BLaER1 treated with 17β-estradiol and CSF1 and Interleukin-3, amounts not matched to agents 10 nM and 100 nM (cell line): ENCODE measurements at regions not wholly inside any gene's neighbourhood (a gene's known extent, or its start where the extent isn't known, plus 50 kb on each side); places are given as distances from the start of the nearest gene placed in this dataset.
"Not testable (repeated sequence)": the region's sequence is repeated elsewhere in the genome, so short reads cannot be mapped to it uniquely, and the experiment has no call there.

Experiments
- H3K27ac ChIP-seq, 11 experiments: shearing (Covaris generic); formaldehyde crosslinking; 2 replicates each; pipeline ENCODE4 v1.8.1; 2022
- H3K27me3 ChIP-seq, 11 experiments: shearing (Covaris generic); formaldehyde crosslinking; 2 replicates each; pipeline ENCODE4 v1.8.1; 2022
- H3K36me3 ChIP-seq, 11 experiments: shearing (Covaris generic); formaldehyde crosslinking; 2 replicates each; pipeline ENCODE4 v1.8.1; 2022
- H3K4me1 ChIP-seq, 10 experiments: shearing (Covaris generic); formaldehyde crosslinking; 2 replicates each; pipeline ENCODE4 v1.8.1; 2022
- H3K4me2 ChIP-seq, 11 experiments: shearing (Covaris generic); formaldehyde crosslinking; 2 replicates each; pipeline ENCODE4 v1.8.1; 2022
- H3K4me3 ChIP-seq, 10 experiments: shearing (Covaris generic); formaldehyde crosslinking; 2 replicates each; pipeline ENCODE4 v1.8.1; 2022
- H3K9ac ChIP-seq, 11 experiments: shearing (Covaris generic); formaldehyde crosslinking; 2 replicates each; pipeline ENCODE4 v1.8.1; 2022
- H3K9me3 ChIP-seq, 11 experiments: shearing (Covaris generic); formaldehyde crosslinking; replicated peaks in 1 of 11; 2 replicates each; pipeline ENCODE4 v1.8.1; 2022
- H4K20me1 ChIP-seq, 11 experiments: shearing (Covaris generic); formaldehyde crosslinking; 2 replicates each; pipeline ENCODE4 v1.8.1; 2022
- Cebpa-rat ChIP-seq, 11 experiments: shearing (Covaris generic); IDR thresholded peaks; 2 replicates each; pipeline ENCODE4 v1.8.1; 2022

- H3K36me3 ChIP-seq, H3K4me2 ChIP-seq, H3K9ac ChIP-seq, H3K4me3 ChIP-seq, H4K20me1 ChIP-seq, H3K27me3 ChIP-seq, H3K27ac ChIP-seq: not testable (repeated sequence)
- TF ChIP-seq Cebpa-rat (IDR thresholded peaks at IDR 0.05): 0 out of 22 replicates have a peak, but pooled peaks of 1 of the 11 experiments have one; percentile 12
- Histone ChIP-seq H3K9me3 (peaks cover 0 to 15% (median 0%) of the 10 kb centered on the region in 11 experiments; a peak in 3 of 22 replicates), H3K4me1 (peaks cover 5 to 13% (median 12%) of the 10 kb centered on the region in 10 experiments; a peak in 18 of 20 replicates)
Measured at GRCh38 chr7:24439104-24439503, 134.1 kb upstream of the PALS2 start.

- no peak overlapping the region for H3K9ac ChIP-seq
- H3K27me3 ChIP-seq: no peaks in the 10 kb centered on the region
- peaks cover 5 to 13% (median 12%) of the 10 kb centered on the region in 10 experiments; a peak in 18 of 20 replicates for H3K4me1 ChIP-seq
- peaks cover 0 to 12% (median 0%) of the 10 kb centered on the region in 11 experiments; a peak in 3 of 22 replicates for H3K9me3 ChIP-seq
- no peaks in the 10 kb centered on the region for H4K20me1 ChIP-seq
- no peaks in the 10 kb centered on the region for H3K36me3 ChIP-seq
- H3K4me3 ChIP-seq: no peak overlapping the region
- H3K27ac ChIP-seq: no peak overlapping the region
- no peak overlapping the region for H3K4me2 ChIP-seq
- no peak for TF ChIP-seq Cebpa-rat (IDR thresholded peaks at IDR 0.05)
Measured at GRCh38 chr7:24440892-24441291, 132.4 kb upstream of the PALS2 start.

GRCh38 chr7:24441314-24442027 lies 131.8 kb upstream of the PALS2 start:
- no peaks in the 10 kb centered on the region for H3K36me3 ChIP-seq
- no peak overlapping the region for H3K4me3 ChIP-seq
- no peak overlapping the region for H3K27ac ChIP-seq
- peaks cover 5 to 13% (median 12%) of the 10 kb centered on the region in 10 experiments; a peak in 18 of 20 replicates for H3K4me1 ChIP-seq
- TF ChIP-seq Cebpa-rat (IDR thresholded peaks at IDR 0.05): no peak
- no peak overlapping the region for H3K9ac ChIP-seq
- H3K9me3 ChIP-seq: peaks cover 0 to 6% (median 0%) of the 10 kb centered on the region in 11 experiments; a peak in 2 of 22 replicates
- no peaks in the 10 kb centered on the region for H3K27me3 ChIP-seq
- H4K20me1 ChIP-seq: no peaks in the 10 kb centered on the region
- peak overlapping the region in 7 of 11 experiments; percentile 5 to 59 (median 35); a peak in 11 of 22 replicates for H3K4me2 ChIP-seq

GRCh38 chr7:24442170-24442777 lies 131.0 kb upstream of the PALS2 start:
- H3K9ac ChIP-seq: no peak overlapping the region
- no peaks in the 10 kb centered on the region for H3K36me3 ChIP-seq
- peaks cover 0 to 4% (median 0%) of the 10 kb centered on the region in 11 experiments; a peak in 1 of 22 replicates for H3K9me3 ChIP-seq
- H3K4me3 ChIP-seq: no peak overlapping the region
- H3K27me3 ChIP-seq: no peaks in the 10 kb centered on the region
- peaks cover 5 to 13% (median 12%) of the 10 kb centered on the region in 10 experiments; a peak in 18 of 20 replicates for H3K4me1 ChIP-seq
- no peak overlapping the region for H3K27ac ChIP-seq
- H3K4me2 ChIP-seq: peak overlapping the region; percentile 5 to 59 (median 33); a peak in 18 of 22 replicates
- H4K20me1 ChIP-seq: no peaks in the 10 kb centered on the region
- no peak for TF ChIP-seq Cebpa-rat (IDR thresholded peaks at IDR 0.05)

- no peaks in the 10 kb centered on the region for H3K9me3 ChIP-seq
- no peaks in the 10 kb centered on the region for H4K20me1 ChIP-seq
- peaks cover 5 to 13% (median 12%) of the 10 kb centered on the region in 10 experiments; a peak in 18 of 20 replicates for H3K4me1 ChIP-seq
- no peak overlapping the region for H3K9ac ChIP-seq
- H3K27me3 ChIP-seq: no peaks in the 10 kb centered on the region
- no peaks in the 10 kb centered on the region for H3K36me3 ChIP-seq
- no peak overlapping the region for H3K27ac ChIP-seq
- H3K4me3 ChIP-seq: no peak overlapping the region
- no peak for TF ChIP-seq Cebpa-rat (IDR thresholded peaks at IDR 0.05)
- H3K4me2 ChIP-seq: no peak overlapping the region
Measured at GRCh38 chr7:24444666-24445440, 128.4 kb upstream of the PALS2 start.

GRCh38 chr7:24448038-24448437 lies 125.2 kb upstream of the PALS2 start:
- Histone ChIP-seq H3K4me3 (no peak overlapping the region), H3K4me2 (no peak overlapping the region), H3K27ac (no peak overlapping the region), H3K9ac (no peak overlapping the region), H4K20me1 (no peaks in the 10 kb centered on the region), H3K9me3 (no peaks in the 10 kb centered on the region), H3K4me1 (no peaks in the 10 kb centered on the region), H3K36me3 (no peaks in the 10 kb centered on the region), H3K27me3 (no peaks in the 10 kb centered on the region)
- no peak for TF ChIP-seq Cebpa-rat (IDR thresholded peaks at IDR 0.05)

- not testable (repeated sequence) for H3K4me3 ChIP-seq, H3K36me3 ChIP-seq, H3K4me2 ChIP-seq, H3K9me3 ChIP-seq, H3K4me1 ChIP-seq, H3K27me3 ChIP-seq, H3K27ac ChIP-seq, H3K9ac ChIP-seq, H4K20me1 ChIP-seq
Measured at GRCh38 chr7:24449416-24449815, 123.8 kb upstream of the PALS2 start.

GRCh38 chr7:24455813-24456525 lies 117.3 kb upstream of the PALS2 start:
- Histone ChIP-seq H3K36me3 (no peaks in the 10 kb centered on the region), H4K20me1 (no peaks in the 10 kb centered on the region), H3K4me1 (no peaks in the 10 kb centered on the region), H3K4me2 (0 out of 22 replicates have a peak overlapping the region, but pooled peaks of 1 of the 11 experiments have one; percentile 7), H3K9ac (no peak overlapping the region), H3K27ac (no peak overlapping the region), H3K9me3 (no peaks in the 10 kb centered on the region), H3K27me3 (no peaks in the 10 kb centered on the region), H3K4me3 (no peak overlapping the region)
- no peak for TF ChIP-seq Cebpa-rat (IDR thresholded peaks at IDR 0.05)
